HEK293 (cell line): ENCODE measurements at regions not wholly inside any gene's neighbourhood (a gene's known extent, or its start where the extent isn't known, plus 50 kb on each side); places are given as distances from the start of the nearest gene placed in this dataset.

Source experiments
- CTCF ChIP-seq: fragments of 450-650 bp; formaldehyde crosslinking; IDR thresholded peaks from 2 replicates; pipeline ENCODE4 v1.5.1; 2016; ENCODE audit warnings: missing biosample characterization, missing genetic modification characterization
- RBAK ChIP-seq: fragments of 450-650 bp; formaldehyde crosslinking; IDR thresholded peaks from 2 replicates; pipeline ENCODE4 v1.5.1; 2016; ENCODE audit warnings: missing biosample characterization, missing genetic modification characterization
- ZBTB7A ChIP-seq: fragments of 450-650 bp; formaldehyde crosslinking; IDR thresholded peaks from 2 replicates; pipeline ENCODE4 v1.5.1; 2016; ENCODE audit warnings: low read depth, missing biosample characterization, missing genetic modification characterization
- ZNF274 ChIP-seq, 2 experiments: fragments of 200-500 bp in 1 of 2; fragments of 450-650 bp in 1 of 2; sonication (Bioruptor generic) in 1 of 2; formaldehyde crosslinking in 1 of 2; IDR thresholded peaks; 2 replicates each; pipeline versions ENCODE4 v1.5.1 to v1.6.1; 2014 to 2016; ENCODE audit warnings: borderline replicate concordance in 1 of 2, inconsistent platforms in 1 of 2, low read length in 1 of 2, missing biosample characterization in 1 of 2, missing genetic modification characterization in 1 of 2
- ZNF280D ChIP-seq: fragments of 450-650 bp; formaldehyde crosslinking; IDR thresholded peaks from 2 replicates; pipeline ENCODE4 v1.5.1; 2016; ENCODE audit warnings: missing biosample characterization, missing genetic modification characterization
- ZNF423 ChIP-seq: fragments of 450-650 bp; formaldehyde crosslinking; IDR thresholded peaks from 2 replicates; pipeline ENCODE4 v1.5.1; 2016; ENCODE audit warnings: missing biosample characterization, missing genetic modification characterization
- ZNF660 ChIP-seq: fragments of 450-650 bp; IDR thresholded peaks from 2 replicates; pipeline ENCODE4 v1.5.1; 2018; ENCODE audit warnings: missing biosample characterization, mild to moderate bottlenecking, missing genetic modification characterization
- ZNF701 ChIP-seq: fragments of 450-650 bp; formaldehyde crosslinking; IDR thresholded peaks from 2 replicates; pipeline ENCODE4 v1.5.1; 2016; ENCODE audit warnings: missing biosample characterization, missing genetic modification characterization
- ZNF704 ChIP-seq: fragments of 450-650 bp; formaldehyde crosslinking; IDR thresholded peaks from 2 replicates; pipeline ENCODE4 v1.5.1; 2016; ENCODE audit warnings: missing biosample characterization, missing genetic modification characterization
- ZNF792 ChIP-seq: fragments of 450-650 bp; formaldehyde crosslinking; IDR thresholded peaks from 2 replicates; pipeline ENCODE4 v1.5.1; 2016; ENCODE audit warnings: missing biosample characterization, missing genetic modification characterization

- TF ChIP-seq CTCF (tag by site-specific recombination) (no peak), ZNF274 (IDR thresholded peaks at IDR 0.05; ENCODE audit: low read length) (no peak), ZNF274 (tag by site-specific recombination; IDR thresholded peaks at IDR 0.05; ENCODE audit: borderline replicate concordance) (no peak), ZNF792 (tag by site-specific recombination) (no peak), ZNF423 (tag by site-specific recombination) (no peak), ZNF704 (tag by site-specific recombination) (no peak), ZBTB7A (tag by site-specific recombination) (no peak), ZNF701 (tag by site-specific recombination) (no peak), ZNF280D (tag by site-specific recombination) (no peak), ZNF660 (no peak), RBAK (no peak)
These were observed 83.6 kb downstream of the ZNF280B start for GRCh38 chr22:22424956-22425355.
